HG02798 (cell line): ENCODE measurements at regions not wholly inside any gene's neighbourhood (a gene's known extent, or its start where the extent isn't known, plus 50 kb on each side); places are given as distances from the start of the nearest gene placed in this dataset.
"Not testable (repeated sequence)": the region's sequence is repeated elsewhere in the genome, so short reads cannot be mapped to it uniquely, and the experiment has no call there.

Source experiments
- ATAC-seq: cut with Tn5 transposase; IDR thresholded peaks from one replicate; pipeline ENCODE4 v1.9.1; 2021; ENCODE audit warnings: mild to moderate bottlenecking; ENCODE audit not compliant: unreplicated experiment, poor library complexity

- no peak for ATAC-seq
Measured at GRCh38 chr21:38611277-38611676, 113.0 kb upstream of the ERG start.

DNA sequence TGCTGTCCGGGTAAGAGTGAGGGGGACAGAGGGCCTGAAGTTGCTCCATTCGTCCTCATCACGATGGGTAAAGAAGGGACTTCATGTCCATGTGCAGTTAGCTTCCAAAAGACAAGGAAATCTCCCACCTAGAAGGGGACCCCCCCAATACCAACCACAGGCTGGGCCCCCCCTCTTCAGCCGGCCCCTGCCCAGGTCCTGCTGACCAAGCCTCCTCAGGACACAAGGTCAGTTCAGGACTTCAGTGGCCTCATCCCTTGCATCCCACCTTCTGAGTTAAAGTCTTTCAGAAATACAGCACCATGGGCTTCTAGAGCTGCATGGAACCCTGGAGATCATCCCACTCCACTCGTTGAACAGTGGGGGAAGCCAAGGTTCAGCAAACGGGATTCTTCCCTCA is 115.4 kb upstream of the ERG start:
- no peak for ATAC-seq

DNA sequence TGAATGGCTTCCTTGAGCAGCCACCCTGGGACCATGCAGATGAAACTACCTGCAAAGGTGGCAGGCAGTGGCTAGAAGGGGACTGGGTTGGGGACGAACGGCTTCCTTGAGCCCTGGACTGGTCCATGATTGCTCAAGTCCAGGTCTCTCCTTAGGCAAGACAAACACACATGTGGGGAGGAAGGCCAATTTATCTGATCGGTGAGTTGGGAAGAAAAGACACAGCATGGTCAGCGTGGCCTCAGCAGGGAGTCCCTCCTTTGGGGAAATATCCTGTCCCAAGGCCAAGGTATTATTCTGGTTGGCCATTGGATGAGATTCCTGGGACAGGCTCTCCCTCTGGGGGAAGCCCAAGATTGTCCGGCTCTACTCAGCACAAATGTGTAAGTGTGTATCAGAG is 116.3 kb upstream of the ERG start:
- ATAC-seq: no peak

DNA sequence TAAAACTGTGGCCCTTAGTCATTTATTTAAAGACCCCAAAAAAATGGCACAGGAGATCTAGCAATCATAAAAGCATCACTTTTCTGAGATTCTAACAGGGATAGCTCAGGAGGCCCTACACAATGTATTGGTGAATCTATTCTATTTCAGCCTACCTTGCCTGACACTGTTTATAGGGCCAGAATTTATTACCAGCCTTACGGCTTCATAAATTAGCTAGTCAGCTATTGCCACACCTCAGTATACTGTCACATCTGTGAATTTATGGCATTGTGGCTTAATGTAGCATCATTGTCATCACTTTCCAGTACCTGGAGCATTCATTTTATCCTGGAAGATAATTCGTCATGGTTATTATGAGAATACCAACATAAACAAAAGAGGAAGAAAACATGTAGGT is 121.2 kb upstream of the ERG start:
- no peak for ATAC-seq

- ATAC-seq: no peak
Measured at GRCh38 chr21:38619992-38620479, 121.8 kb upstream of the ERG start.

GRCh38 chr21:38621132-38621531 is 122.9 kb upstream of the ERG start:
- no peak for ATAC-seq

DNA sequence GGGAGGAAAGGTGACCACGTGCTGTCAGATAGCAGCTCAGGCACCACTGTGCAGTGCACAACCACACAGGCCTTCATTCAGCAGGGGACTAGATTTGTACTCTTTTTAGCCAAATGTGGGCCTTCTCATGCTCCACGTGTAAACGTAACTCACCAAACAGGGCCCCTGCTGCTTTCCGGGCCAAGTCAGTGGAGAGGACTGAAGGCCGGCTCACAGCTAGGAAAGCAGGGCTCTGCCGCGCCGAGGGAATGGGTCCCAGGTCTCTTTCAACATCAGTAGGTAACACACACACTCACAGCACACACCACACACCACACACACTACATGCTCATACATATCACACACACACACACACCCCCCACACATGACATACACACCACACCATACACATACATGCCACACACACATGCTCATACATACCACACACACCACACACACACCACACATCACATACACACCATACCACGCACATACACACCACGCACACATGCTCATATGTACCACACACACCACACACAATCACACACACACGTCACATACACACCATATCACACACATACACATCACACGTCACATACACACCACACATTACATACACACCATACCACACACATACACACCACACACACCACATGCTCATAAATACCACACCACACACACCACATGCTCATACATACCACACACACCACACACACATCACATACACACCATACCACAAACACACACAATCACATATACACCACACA is 124.0 kb upstream of the ERG start:
- ATAC-seq: no peak

DNA sequence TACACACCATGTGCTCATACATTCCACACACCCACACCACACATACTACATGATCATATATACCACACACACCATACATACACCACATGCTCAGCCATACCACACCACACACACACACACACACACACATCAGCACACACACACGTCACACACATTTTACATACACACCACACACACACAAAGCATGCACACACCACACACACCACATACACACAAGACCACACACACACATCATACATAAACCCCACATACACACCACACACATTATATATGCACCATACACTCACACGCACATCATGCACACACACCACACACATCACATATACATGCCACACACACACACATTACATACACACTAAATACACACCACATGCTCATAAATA is 124.5 kb upstream of the ERG start:
- ATAC-seq: no peak

- no peak for ATAC-seq
Measured at GRCh38 chr21:38623552-38623951, 125.3 kb upstream of the ERG start.

DNA sequence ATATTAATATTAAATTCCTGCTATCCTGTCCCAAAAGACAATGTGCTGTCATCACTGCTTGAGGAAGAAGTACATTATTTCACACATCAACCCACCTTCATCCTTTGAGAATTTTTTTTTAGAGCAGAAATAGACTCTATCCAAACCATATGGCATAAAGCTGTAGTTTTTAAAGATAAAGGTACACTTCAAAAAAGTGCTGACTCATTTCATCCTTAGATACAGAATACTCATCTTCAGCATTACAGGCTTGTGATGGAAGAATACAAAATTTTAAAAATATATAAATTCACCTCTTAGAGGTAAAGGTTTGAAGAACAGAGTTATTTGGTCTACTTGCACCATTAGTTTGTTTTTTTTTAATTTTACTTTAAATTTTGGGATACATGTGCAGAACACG is 126.7 kb upstream of the ERG start:
- no peak for ATAC-seq

DNA sequence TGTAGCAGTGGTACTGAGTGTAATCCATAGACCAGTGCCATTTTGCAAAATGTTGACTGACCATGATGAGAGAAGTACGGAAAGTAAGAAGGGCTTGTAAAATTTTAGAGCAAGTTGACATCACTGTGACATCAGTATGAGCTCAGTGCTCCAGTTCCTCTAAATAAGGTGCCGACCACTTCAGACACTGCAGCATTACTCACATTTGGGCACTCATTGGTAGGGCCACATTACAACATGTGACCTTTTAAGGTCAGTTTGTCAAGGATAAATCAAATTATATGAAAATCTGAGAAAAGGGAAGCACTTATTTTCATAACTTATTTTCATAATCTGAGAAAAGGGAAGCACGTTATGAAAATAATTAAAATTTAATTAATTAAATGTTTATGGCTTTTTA is 128.0 kb upstream of the ERG start:
- ATAC-seq: no peak

GRCh38 chr21:38628349-38628748 is 130.1 kb upstream of the ERG start:
- ATAC-seq: no peak

- ATAC-seq: no peak
Measured at GRCh38 chr21:38631206-38631605, 132.9 kb upstream of the ERG start.

- no peak for ATAC-seq
Measured at GRCh38 chr21:38631676-38632075, 133.4 kb upstream of the ERG start.

DNA sequence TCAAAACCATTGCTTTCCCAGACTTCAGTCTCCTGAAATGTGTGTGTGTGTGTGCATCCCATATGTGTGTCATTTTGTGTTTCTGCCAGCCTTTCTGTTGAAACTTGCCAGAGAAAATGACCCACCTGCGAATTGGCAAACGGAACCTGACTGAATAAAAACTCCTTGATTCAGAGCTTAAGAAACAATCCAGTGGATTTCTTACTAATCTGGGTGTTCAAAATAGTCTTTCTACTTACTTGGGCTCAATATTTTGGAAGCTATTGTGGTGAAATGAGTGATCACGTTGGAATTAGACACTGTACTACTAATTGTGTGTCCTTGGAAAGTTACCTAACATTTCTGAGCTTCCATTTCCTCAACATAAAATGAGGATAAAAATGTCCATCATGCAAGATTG is 138.9 kb upstream of the ERG start:
- ATAC-seq: no peak

DNA sequence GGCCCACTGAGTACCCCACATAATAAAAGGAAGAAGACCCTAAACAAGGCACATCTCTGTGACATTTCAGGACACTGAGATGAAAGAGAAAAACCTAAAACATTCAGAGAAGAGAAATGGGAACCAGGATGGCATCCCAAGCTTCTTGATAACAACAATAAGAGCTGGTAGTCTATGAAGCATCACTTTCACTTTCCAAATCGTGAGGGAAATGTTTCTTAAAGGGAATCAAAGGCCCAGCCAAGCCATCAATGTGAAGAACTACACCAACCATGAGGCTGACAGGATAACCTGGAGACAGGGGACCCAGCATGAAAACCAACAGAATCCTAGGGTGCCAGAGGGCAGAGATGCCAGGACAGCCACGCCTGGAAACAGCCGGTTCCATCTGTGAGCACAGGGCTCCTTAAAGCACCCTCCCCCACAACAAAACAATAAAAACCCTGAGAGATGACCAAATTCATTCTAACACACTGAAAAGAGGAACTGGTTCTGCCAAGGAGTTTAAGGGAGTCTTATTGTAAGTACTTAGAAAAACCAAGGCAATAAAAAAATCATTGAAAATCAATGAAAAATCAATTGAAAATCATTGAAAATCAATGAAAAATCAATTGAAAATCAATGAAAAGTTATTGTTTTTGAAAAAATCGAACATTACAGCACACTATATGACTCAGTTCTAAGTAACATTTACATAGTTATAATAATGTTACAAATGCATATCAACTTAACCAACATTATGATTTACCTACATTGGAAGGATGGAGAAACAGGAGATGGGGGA is 141.5 kb upstream of the ERG start:
- no peak for ATAC-seq

DNA sequence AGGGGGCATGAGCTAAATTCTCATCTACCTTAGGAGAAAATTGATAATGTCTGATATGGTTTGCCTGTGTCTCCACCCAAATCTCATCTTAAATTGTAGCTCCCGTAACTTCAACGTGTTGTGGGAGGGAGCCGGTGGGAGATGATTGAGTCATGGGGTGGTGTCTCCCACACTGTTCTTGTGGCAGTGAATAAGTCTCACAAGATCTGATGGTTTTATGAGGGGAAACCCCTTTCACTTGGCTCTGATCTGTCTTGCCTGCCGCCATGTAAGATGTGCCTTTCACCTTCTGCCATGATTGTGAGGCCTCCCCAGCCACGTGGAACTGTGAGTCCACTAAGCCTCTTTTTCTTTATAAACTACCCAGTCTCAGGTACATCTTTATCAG is 142.1 kb upstream of the ERG start:
- not testable (repeated sequence) for ATAC-seq

GRCh38 chr21:38643404-38644023 is 145.2 kb upstream of the ERG start:
- no peak for ATAC-seq

DNA sequence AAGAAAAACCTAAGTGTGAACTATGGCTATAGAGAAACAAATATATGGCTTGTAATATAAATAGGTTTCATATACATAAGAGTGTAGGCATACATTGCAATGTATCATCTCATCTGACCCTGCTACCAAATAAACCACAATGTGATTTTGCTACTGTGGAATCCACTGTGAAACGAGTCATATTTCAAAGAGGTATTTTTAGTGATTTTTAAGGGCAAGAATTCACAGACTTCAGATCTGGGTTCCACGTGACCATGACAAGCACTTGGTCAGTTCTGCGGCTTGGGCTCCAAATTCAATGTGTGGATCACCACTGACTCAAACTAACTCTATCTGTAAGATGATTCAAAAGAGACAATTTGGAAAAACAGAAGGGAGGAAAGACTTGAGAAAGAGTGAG is 147.0 kb upstream of the ERG start:
- ATAC-seq: no peak

- no peak for ATAC-seq
Measured at GRCh38 chr21:38646213-38646837, 148.0 kb upstream of the ERG start.

GRCh38 chr21:38649120-38649519 is 150.8 kb upstream of the ERG start:
- ATAC-seq: no peak
